ENCODE measurements at regions not wholly inside any gene's neighbourhood (a gene's known extent, or its start where the extent isn't known, plus 50 kb on each side); places are given as distances from the start of the nearest gene placed in this dataset.

DNA sequence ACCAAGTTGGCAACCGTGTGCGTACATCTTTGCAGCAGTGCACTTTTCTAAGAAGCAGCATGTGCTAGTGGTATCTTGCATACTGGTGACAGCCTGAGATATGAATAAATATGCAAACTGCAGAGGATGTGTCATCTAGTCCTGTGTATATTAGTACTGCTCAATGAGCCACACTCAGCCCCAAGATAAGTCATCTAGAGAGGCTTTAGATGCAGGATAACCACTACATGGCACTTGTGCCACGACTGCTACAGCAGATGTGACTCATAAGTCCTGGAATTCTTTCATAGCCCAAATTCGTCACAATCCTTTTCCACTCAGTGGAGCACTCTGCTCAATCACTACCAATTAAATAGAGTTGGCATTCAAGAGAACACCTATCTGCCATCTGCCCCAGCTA lies 171.5 kb downstream of the AXIN2 start:
- no peaks in the 10 kb centered on the region for H3K36me3 ChIP-seq
- H3K9me3 ChIP-seq = no peaks in the 10 kb centered on the region
- no peak overlapping the region for H3K4me3 ChIP-seq (ENCODE audit: low read depth, low read length)
- TF ChIP-seq, protein P1, sequence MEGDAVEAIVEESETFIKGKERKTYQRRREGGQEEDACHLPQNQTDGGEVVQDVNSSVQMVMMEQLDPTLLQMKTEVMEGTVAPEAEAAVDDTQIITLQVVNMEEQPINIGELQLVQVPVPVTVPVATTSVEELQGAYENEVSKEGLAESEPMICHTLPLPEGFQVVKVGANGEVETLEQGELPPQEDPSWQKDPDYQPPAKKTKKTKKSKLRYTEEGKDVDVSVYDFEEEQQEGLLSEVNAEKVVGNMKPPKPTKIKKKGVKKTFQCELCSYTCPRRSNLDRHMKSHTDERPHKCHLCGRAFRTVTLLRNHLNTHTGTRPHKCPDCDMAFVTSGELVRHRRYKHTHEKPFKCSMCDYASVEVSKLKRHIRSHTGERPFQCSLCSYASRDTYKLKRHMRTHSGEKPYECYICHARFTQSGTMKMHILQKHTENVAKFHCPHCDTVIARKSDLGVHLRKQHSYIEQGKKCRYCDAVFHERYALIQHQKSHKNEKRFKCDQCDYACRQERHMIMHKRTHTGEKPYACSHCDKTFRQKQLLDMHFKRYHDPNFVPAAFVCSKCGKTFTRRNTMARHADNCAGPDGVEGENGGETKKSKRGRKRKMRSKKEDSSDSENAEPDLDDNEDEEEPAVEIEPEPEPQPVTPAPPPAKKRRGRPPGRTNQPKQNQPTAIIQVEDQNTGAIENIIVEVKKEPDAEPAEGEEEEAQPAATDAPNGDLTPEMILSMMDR (IDR thresholded peaks at IDR 0.05; ENCODE audit: low read depth, low read length) = no peak
- H3K4me1 ChIP-seq = no peaks in the 10 kb centered on the region
- no peak for DNase-seq
- no peaks in the 10 kb centered on the region; the same call in 1 of the 2 replicates for H3K27me3 ChIP-seq

DNA sequence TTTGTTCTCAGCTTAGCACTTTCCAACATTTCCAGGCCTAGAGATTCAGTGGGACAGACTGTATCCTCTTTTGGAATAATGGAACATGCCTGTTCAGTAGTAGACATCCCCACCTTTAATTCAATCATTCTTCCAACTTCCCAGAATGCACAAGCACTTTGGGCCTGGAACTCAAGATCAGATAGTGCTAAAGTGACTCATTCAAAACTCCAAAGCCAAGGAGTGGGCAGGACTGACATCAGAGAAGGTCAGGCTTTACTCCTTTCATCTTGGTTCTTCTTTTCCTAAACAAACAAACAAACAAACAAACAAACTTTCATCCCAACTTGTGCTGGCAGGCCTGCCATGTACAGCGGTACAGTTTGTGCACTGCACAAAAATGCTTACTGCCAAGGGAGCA lies 172.0 kb downstream of the AXIN2 start:
- H3K4me3 ChIP-seq (ENCODE audit: low read depth, low read length) = no peak overlapping the region
- no peaks in the 10 kb centered on the region; the same call in 1 of the 2 replicates for H3K27me3 ChIP-seq
- no peak for DNase-seq
- TF ChIP-seq, protein P1 (IDR thresholded peaks at IDR 0.05; ENCODE audit: low read depth, low read length) = no peak
- H3K36me3 ChIP-seq = no peaks in the 10 kb centered on the region
- H3K4me1 ChIP-seq = no peaks in the 10 kb centered on the region
- H3K9me3 ChIP-seq = no peaks in the 10 kb centered on the region

DNA sequence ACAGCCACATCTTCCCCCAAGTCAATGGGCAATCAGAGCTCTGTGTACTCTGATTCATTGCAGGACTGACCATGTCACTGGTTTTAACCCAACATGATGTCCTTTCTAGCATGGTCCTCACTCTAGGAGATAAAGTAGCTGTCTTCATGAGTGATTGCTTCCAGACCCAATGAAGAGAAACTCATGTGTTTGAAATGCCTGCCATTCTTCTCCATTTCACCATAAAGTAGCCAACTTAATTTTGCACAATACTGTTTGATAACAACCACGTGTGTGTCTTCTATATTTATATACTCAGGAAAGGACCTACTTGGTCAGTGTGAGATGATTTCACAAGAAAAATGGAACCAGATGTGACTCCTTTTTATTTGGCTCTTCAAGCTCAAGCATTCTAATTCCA lies 172.5 kb downstream of the AXIN2 start:
- H3K4me1 ChIP-seq = no peaks in the 10 kb centered on the region
- no peak for DNase-seq
- no peaks in the 10 kb centered on the region for H3K36me3 ChIP-seq
- H3K9me3 ChIP-seq = no peaks in the 10 kb centered on the region
- H3K27me3 ChIP-seq = no peaks in the 10 kb centered on the region; the same call in 1 of the 2 replicates
- TF ChIP-seq, protein P1 (IDR thresholded peaks at IDR 0.05; ENCODE audit: low read depth, low read length) = no peak
- H3K4me3 ChIP-seq (ENCODE audit: low read depth, low read length) = no peak overlapping the region

DNA sequence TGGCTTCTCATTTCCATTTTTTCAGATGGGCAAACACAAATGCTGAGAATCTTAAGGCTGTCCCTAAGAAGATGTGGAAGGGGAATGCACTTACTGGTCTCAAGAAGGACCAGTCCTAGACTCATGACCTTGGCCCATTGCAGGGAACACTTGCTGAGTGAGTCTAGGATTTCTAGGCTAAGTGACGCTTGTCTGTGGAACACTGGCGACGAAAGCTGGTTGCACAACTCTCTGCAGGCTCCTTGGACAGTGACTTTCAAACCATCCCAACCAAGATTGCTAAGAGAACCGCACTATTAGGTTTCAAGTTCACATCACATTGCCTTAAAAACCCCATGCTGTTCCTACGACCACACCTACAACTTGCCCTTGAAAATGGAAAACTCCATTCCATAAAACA lies 174.1 kb downstream of the AXIN2 start:
- no peaks in the 10 kb centered on the region for H3K9me3 ChIP-seq
- no peaks in the 10 kb centered on the region for H3K36me3 ChIP-seq
- H3K4me1 ChIP-seq = no peaks in the 10 kb centered on the region
- TF ChIP-seq, protein P1 (IDR thresholded peaks at IDR 0.05; ENCODE audit: low read depth, low read length) = no peak
- no peaks in the 10 kb centered on the region for H3K27me3 ChIP-seq
- no peak overlapping the region for H3K4me3 ChIP-seq (ENCODE audit: low read depth, low read length)
- no peak for DNase-seq

DNA sequence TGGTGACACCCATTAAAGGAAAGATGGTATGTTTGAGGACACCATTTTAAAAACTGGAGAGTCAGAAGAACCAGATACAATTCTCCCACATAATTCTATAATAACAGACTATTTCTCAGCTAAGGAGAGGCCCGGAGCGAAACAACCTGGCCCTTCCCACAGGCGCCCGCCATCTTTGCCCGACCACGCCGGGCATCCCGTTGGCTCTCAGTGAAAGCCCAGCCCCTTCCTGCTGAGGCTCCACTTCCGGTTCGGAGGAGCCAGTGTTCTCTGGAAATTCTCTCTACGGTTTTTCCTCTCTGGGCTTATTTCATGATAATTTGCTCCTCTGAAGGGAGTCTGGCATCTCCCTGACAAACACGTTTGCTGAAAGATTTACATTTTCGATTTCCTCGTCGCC lies 175.7 kb downstream of the AXIN2 start:
- no peaks in the 10 kb centered on the region for H3K27me3 ChIP-seq
- no peak for DNase-seq
- H3K9me3 ChIP-seq = no peaks in the 10 kb centered on the region
- H3K4me1 ChIP-seq = no peaks in the 10 kb centered on the region
- no peaks in the 10 kb centered on the region for H3K36me3 ChIP-seq
- TF ChIP-seq, protein P1 (IDR thresholded peaks at IDR 0.05; ENCODE audit: low read depth, low read length) = no peak
- no peak overlapping the region for H3K4me3 ChIP-seq (ENCODE audit: low read depth, low read length)

DNA sequence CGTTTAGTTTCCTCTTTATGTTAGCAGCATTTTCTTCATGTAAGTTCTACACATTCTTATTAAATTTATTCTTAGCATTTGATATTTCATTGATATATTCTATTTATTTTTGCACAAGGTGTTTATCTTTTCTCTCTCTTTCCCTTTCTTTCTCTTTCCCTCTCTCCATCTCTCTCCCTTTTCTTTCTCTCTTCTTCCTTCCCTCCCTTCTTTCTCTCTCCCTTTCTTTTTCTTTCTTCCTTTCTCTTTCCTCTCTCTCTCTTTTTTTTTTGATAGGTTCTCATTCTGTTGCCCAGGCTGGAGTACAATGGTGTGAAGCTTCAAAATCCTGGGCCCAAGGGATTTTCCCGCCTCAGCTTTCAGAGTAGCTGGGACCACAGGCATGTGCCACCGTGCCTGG lies 176.4 kb downstream of the AXIN2 start:
- Histone ChIP-seq H3K36me3 (no peaks in the 10 kb centered on the region), H3K9me3 (no peaks in the 10 kb centered on the region), H3K4me3 (ENCODE audit: low read depth, low read length) (no peak overlapping the region), H3K27me3 (no peaks in the 10 kb centered on the region), H3K4me1 (no peaks in the 10 kb centered on the region)
- no peak for DNase-seq
- TF ChIP-seq, protein P1 (IDR thresholded peaks at IDR 0.05; ENCODE audit: low read depth, low read length) = no peak
